SU-DHL-6 (cell line): ENCODE measurements at regions not wholly inside any gene's neighbourhood (a gene's known extent, or its start where the extent isn't known, plus 50 kb on each side); places are given as distances from the start of the nearest gene placed in this dataset.

Experiments
- EZH2phosphoT487 ChIP-seq: fragments of 200-600 bp; sonication (generic), shearing (Covaris generic); conservative IDR thresholded peaks from 2 replicates; pipeline ENCODE4 v1.6.1; 2018; ENCODE audit warnings: mild to moderate bottlenecking, antibody characterized with exemption, low read length, moderate library complexity, mixed read lengths
- TF ChIP-seq, protein P1 (sequence below): fragments of 200-600 bp; sonication (generic); IDR thresholded peaks from one replicate; pipeline ENCODE4 v1.5.1; 2017; ENCODE audit warnings: antibody characterized with exemption, mild to moderate bottlenecking, low read length, moderate library complexity; ENCODE audit not compliant: insufficient read depth, poor library complexity, severe bottlenecking

DNA sequence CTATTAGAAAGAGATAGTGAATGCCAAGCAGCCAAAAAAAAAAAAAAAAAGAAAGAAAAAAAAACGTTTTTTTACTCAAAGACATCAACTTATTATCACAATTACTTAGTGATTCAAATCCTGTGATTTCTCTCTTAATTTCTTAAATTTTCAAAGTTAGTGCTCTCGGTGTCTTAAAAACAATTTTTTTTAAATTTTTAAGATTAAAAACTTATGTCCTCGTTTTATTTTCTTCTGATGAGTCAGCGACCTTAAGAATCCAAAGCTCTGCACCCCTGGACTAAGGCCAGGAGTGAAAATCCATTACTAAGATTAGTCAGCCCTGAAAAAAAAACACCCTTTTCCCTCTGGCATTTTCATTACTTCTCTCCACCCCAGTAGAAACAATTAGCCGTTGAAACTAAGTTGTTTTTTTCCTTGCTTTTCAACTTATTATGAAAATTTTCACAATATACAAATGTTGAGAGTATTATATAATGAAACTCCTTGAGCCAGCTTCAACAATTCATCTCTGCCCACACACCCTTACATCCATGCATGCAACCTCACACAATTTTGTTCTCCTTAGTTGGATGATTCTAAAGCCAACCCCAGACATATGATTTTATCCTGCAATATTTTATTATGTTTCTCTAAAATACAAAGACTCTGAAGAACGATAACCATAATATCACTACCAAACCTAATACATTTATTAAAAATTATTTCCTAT lies 85.6 kb upstream of the CARMIL1 start:
- TF ChIP-seq, protein P1, sequence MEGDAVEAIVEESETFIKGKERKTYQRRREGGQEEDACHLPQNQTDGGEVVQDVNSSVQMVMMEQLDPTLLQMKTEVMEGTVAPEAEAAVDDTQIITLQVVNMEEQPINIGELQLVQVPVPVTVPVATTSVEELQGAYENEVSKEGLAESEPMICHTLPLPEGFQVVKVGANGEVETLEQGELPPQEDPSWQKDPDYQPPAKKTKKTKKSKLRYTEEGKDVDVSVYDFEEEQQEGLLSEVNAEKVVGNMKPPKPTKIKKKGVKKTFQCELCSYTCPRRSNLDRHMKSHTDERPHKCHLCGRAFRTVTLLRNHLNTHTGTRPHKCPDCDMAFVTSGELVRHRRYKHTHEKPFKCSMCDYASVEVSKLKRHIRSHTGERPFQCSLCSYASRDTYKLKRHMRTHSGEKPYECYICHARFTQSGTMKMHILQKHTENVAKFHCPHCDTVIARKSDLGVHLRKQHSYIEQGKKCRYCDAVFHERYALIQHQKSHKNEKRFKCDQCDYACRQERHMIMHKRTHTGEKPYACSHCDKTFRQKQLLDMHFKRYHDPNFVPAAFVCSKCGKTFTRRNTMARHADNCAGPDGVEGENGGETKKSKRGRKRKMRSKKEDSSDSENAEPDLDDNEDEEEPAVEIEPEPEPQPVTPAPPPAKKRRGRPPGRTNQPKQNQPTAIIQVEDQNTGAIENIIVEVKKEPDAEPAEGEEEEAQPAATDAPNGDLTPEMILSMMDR, result no peak
- no peak for TF ChIP-seq EZH2phosphoT487
